ENCODE measurements at regions not wholly inside any gene's neighbourhood (a gene's known extent, or its start where the extent isn't known, plus 50 kb on each side); places are given as distances from the start of the nearest gene placed in this dataset.

DNA sequence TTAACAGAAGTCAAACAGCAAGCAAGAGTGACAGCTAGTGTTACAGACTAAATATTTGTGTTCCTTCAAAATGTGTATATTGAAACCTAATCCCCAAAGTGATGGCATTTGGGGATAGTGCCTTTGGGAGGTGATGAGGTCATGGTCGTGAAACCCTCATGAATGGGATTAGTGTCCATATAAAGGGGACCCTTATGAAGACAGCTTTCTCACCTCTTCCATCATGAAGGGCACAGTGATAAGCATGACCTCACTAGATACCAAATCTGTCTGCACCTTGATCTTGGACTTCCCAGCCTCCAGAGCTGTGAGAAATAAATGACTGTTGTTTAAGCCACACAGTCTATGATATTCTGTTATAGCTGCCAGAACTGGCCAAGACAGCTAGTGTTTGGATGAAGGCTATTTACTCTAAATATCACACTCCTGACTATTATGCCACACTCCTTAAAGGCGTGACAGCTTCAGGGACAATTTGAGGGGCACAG is 235.7 kb upstream of the TMEM72 start:
- no peak for TF ChIP-seq TEAD4 (IDR thresholded peaks at IDR 0.05)
- TF ChIP-seq, protein P1, sequence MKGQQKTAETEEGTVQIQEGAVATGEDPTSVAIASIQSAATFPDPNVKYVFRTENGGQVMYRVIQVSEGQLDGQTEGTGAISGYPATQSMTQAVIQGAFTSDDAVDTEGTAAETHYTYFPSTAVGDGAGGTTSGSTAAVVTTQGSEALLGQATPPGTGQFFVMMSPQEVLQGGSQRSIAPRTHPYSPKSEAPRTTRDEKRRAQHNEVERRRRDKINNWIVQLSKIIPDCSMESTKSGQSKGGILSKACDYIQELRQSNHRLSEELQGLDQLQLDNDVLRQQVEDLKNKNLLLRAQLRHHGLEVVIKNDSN (IDR thresholded peaks at IDR 0.05), result no peak
- no peak for TF ChIP-seq ZBTB7A (IDR thresholded peaks at IDR 0.05; ENCODE audit: low read depth)
- TF ChIP-seq FOXM1 (IDR thresholded peaks at IDR 0.05; ENCODE audit: borderline replicate concordance, low read depth), result no peak
- TF ChIP-seq, protein P2, sequence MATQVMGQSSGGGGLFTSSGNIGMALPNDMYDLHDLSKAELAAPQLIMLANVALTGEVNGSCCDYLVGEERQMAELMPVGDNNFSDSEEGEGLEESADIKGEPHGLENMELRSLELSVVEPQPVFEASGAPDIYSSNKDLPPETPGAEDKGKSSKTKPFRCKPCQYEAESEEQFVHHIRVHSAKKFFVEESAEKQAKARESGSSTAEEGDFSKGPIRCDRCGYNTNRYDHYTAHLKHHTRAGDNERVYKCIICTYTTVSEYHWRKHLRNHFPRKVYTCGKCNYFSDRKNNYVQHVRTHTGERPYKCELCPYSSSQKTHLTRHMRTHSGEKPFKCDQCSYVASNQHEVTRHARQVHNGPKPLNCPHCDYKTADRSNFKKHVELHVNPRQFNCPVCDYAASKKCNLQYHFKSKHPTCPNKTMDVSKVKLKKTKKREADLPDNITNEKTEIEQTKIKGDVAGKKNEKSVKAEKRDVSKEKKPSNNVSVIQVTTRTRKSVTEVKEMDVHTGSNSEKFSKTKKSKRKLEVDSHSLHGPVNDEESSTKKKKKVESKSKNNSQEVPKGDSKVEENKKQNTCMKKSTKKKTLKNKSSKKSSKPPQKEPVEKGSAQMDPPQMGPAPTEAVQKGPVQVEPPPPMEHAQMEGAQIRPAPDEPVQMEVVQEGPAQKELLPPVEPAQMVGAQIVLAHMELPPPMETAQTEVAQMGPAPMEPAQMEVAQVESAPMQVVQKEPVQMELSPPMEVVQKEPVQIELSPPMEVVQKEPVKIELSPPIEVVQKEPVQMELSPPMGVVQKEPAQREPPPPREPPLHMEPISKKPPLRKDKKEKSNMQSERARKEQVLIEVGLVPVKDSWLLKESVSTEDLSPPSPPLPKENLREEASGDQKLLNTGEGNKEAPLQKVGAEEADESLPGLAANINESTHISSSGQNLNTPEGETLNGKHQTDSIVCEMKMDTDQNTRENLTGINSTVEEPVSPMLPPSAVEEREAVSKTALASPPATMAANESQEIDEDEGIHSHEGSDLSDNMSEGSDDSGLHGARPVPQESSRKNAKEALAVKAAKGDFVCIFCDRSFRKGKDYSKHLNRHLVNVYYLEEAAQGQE (IDR thresholded peaks at IDR 0.05; ENCODE audit: low read depth), result no peak
- TF ChIP-seq YY1 (IDR thresholded peaks at IDR 0.05; ENCODE audit: low read depth), result no peak
- TF ChIP-seq CREB1 (IDR thresholded peaks at IDR 0.05; ENCODE audit: low read depth), result no peak
- no peak for TF ChIP-seq EGR1 (IDR thresholded peaks at IDR 0.05)
- TF ChIP-seq, protein P3, sequence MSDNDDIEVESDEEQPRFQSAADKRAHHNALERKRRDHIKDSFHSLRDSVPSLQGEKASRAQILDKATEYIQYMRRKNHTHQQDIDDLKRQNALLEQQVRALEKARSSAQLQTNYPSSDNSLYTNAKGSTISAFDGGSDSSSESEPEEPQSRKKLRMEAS (IDR thresholded peaks at IDR 0.05), result no peak

DNA sequence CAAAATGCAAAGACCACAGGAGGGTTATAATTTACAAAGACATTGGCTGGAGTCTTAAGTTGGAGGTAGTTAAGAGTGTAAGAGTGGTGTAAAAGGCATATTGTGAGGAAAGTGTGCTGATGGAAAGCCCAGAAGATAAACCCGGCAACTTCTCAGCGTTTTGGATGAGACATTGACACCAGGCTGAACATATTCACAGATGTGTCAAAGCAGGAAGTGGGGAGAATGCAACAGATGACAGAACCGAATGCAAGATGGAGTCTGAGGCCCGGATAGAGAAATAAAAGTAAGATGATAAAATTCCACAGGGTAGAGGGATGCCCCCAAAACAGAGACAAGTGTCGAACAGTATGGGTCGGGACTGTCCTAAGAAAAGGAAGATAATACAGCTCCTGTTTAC is 230.4 kb upstream of the TMEM72 start:
- TF ChIP-seq, protein P1 (IDR thresholded peaks at IDR 0.05), result no peak
- TF ChIP-seq CREB1 (IDR thresholded peaks at IDR 0.05; ENCODE audit: low read depth) (no peak), EP300 (IDR thresholded peaks at IDR 0.05; ENCODE audit: borderline replicate concordance) (no peak), TAF1 (IDR thresholded peaks at IDR 0.05; ENCODE audit: low read depth) (no peak), NFIC (IDR thresholded peaks at IDR 0.05) (no peak), EGR1 (IDR thresholded peaks at IDR 0.05) (no peak), YY1 (IDR thresholded peaks at IDR 0.05; ENCODE audit: low read depth) (no peak), FOXM1 (IDR thresholded peaks at IDR 0.05; ENCODE audit: borderline replicate concordance, low read depth) (no peak), RAD21 (IDR thresholded peaks at IDR 0.05; ENCODE audit: low read depth) (no peak), CEBPB (IDR thresholded peaks at IDR 0.05) (no peak), TCF12 (IDR thresholded peaks at IDR 0.05; ENCODE audit: low read depth) (no peak), ZBTB7A (IDR thresholded peaks at IDR 0.05; ENCODE audit: low read depth) (no peak)
- TF ChIP-seq, protein P3 (IDR thresholded peaks at IDR 0.05), result no peak
- TF ChIP-seq, protein P2 (IDR thresholded peaks at IDR 0.05; ENCODE audit: low read depth), result no peak

DNA sequence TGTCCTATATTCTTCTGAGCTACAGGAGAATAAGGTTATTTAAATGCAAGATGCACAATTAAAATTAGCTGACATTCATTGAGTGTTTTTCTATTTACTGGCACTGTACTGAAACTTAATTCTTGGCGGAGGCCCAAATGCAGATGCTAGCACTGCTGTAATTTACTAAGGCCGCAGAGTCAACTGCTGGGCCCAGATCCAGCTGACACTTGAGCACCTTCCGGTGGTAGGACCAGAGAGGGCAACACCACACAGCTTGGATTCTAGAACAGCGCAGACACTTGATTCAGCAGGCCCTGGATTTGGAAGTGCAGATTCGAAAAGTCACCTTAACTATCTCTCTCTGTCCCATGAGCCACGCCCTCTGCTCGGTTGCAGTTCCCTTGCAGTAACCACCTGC is 228.6 kb upstream of the TMEM72 start:
- TF ChIP-seq TEAD4 (IDR thresholded peaks at IDR 0.05), result no peak
- TF ChIP-seq CEBPB (IDR thresholded peaks at IDR 0.05), result no peak
- no peak for TF ChIP-seq CREB1 (IDR thresholded peaks at IDR 0.05; ENCODE audit: low read depth)
- no peak for TF ChIP-seq EP300 (IDR thresholded peaks at IDR 0.05; ENCODE audit: borderline replicate concordance)
- no peak for TF ChIP-seq EGR1 (IDR thresholded peaks at IDR 0.05)
- no peak for TF ChIP-seq RAD21 (IDR thresholded peaks at IDR 0.05; ENCODE audit: low read depth)
- no peak for TF ChIP-seq YY1 (IDR thresholded peaks at IDR 0.05; ENCODE audit: low read depth)
- TF ChIP-seq TAF1 (IDR thresholded peaks at IDR 0.05; ENCODE audit: low read depth), result no peak
- no peak for TF ChIP-seq FOXM1 (IDR thresholded peaks at IDR 0.05; ENCODE audit: borderline replicate concordance, low read depth)
- TF ChIP-seq, protein P1 (IDR thresholded peaks at IDR 0.05), result no peak
- TF ChIP-seq, protein P2 (IDR thresholded peaks at IDR 0.05; ENCODE audit: low read depth), result no peak
- TF ChIP-seq, protein P3 (IDR thresholded peaks at IDR 0.05), result no peak
- no peak for TF ChIP-seq TCF12 (IDR thresholded peaks at IDR 0.05; ENCODE audit: low read depth)
- TF ChIP-seq NFIC (IDR thresholded peaks at IDR 0.05), result no peak
- TF ChIP-seq ZBTB7A (IDR thresholded peaks at IDR 0.05; ENCODE audit: low read depth), result no peak

DNA sequence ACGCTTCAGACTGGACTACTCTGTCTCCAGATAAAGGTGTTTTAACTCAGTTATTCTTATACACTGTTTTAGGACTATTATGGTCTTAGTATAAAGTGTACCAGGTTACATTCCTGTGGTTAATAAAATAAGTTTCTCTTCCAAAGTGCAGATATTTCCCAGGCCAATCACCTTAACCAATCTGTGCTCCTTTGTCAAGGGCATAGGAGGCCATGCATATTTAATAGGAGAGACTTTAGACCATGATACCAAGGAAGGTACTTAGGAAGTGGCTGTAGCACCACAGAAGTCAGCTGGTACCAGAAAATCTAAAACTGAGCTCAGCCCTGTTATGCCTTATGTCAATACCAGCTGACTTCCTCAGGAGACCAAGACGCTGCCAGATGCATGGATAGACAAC is 226.5 kb upstream of the TMEM72 start:
- no peak for TF ChIP-seq RAD21 (IDR thresholded peaks at IDR 0.05; ENCODE audit: low read depth)
- no peak for TF ChIP-seq EP300 (IDR thresholded peaks at IDR 0.05; ENCODE audit: borderline replicate concordance)
- TF ChIP-seq TEAD4 (IDR thresholded peaks at IDR 0.05), result no peak
- no peak for TF ChIP-seq EGR1 (IDR thresholded peaks at IDR 0.05)
- TF ChIP-seq CREB1 (IDR thresholded peaks at IDR 0.05; ENCODE audit: low read depth), result no peak
- no peak for TF ChIP-seq NFIC (IDR thresholded peaks at IDR 0.05)
- TF ChIP-seq, protein P1 (IDR thresholded peaks at IDR 0.05), result no peak
- TF ChIP-seq FOXM1 (IDR thresholded peaks at IDR 0.05; ENCODE audit: borderline replicate concordance, low read depth), result no peak
